CD14-positive monocyte (primary cell): ENCODE measurements at regions not wholly inside any gene's neighbourhood (a gene's known extent, or its start where the extent isn't known, plus 50 kb on each side); places are given as distances from the start of the nearest gene placed in this dataset.

Source experiments
- DNase-seq, 3 donors: peaks; one replicate each; pipeline ENCODE4 v3.0.0-alpha.2; 2011 to 2022
- H2AFZ ChIP-seq: 2 replicates; pipeline ENCODE4 v1.6.0; 2012; ENCODE audit warnings: mild to moderate bottlenecking, low read depth, low read length, inconsistent platforms; ENCODE audit not compliant: insufficient read depth, poor library complexity, severe bottlenecking
- H3K27ac ChIP-seq, 2 donors: 1 replicate in 1 of 2; 2 replicates in 1 of 2; pipeline ENCODE4 v1.5.1; 2012 to 2013; ENCODE audit warnings: low read length in 2 of 2, control low read depth in 1 of 2, inconsistent platforms in 1 of 2, low read depth in 1 of 2, mild to moderate bottlenecking in 1 of 2
- H3K27me3 ChIP-seq, 2 donors: one replicate each; pipeline versions ENCODE4 v1.6.0 to v1.6.1; 2011 to 2013; ENCODE audit warnings: low read length in 2 of 2; ENCODE audit not compliant: control insufficient read depth in 2 of 2, insufficient read depth in 2 of 2
- H3K36me3 ChIP-seq, 2 donors: replicated peaks in 1 of 2; 1 replicate in 1 of 2; 2 replicates in 1 of 2; pipeline versions ENCODE4 v1.5.1 to v1.6.1; 2012 to 2013; ENCODE audit warnings: low read length in 2 of 2, control low read depth in 1 of 2, inconsistent platforms in 1 of 2, mild to moderate bottlenecking in 1 of 2; ENCODE audit not compliant: insufficient read depth in 2 of 2, control insufficient read depth in 1 of 2
- H3K4me1 ChIP-seq, 2 donors: 1 replicate in 1 of 2; 2 replicates in 1 of 2; pipeline versions ENCODE4 v1.5.1 to v1.6.1; 2012 to 2013; ENCODE audit warnings: low read length in 2 of 2, control low read depth in 1 of 2, inconsistent platforms in 1 of 2, mild to moderate bottlenecking in 1 of 2, moderate library complexity in 1 of 2; ENCODE audit not compliant: insufficient read depth in 2 of 2, control insufficient read depth in 1 of 2
- H3K4me2 ChIP-seq: replicated peaks from 2 replicates; pipeline ENCODE3; 2012; ENCODE audit warnings: low read length, moderate library complexity, mild to moderate bottlenecking; ENCODE audit not compliant: poor library complexity, severe bottlenecking; ENCODE audit errors: extremely low read depth
- H3K4me3 ChIP-seq, 3 experiments: fragments of 200-600 bp in 1 of 3; sonication (generic) in 1 of 3; replicated peaks in 1 of 3; 1 replicate in 2 of 3; 2 replicates in 1 of 3; pipeline ENCODE4 v1.5.1; 2011 to 2013; ENCODE audit warnings: low read length in 3 of 3, mild to moderate bottlenecking in 3 of 3, control low read depth in 2 of 3, low read depth in 2 of 3, inconsistent platforms in 1 of 3, moderate library complexity in 1 of 3
- H3K79me2 ChIP-seq: 2 replicates; pipeline ENCODE4 v1.6.0; 2012; ENCODE audit warnings: mild to moderate bottlenecking, control low read depth, inconsistent platforms, low read length, moderate library complexity; ENCODE audit not compliant: insufficient read depth
- H3K9ac ChIP-seq: 2 replicates; pipeline ENCODE4 v1.6.0; 2017; ENCODE audit warnings: low read length, mild to moderate bottlenecking; ENCODE audit not compliant: insufficient read depth, poor library complexity, severe bottlenecking
- H3K9me3 ChIP-seq, 2 donors: replicated peaks in 1 of 2; 1 replicate in 1 of 2; 2 replicates in 1 of 2; pipeline versions ENCODE4 v1.5.1 to v1.6.1; 2012 to 2013; ENCODE audit warnings: low read length in 2 of 2, control low read depth in 1 of 2; ENCODE audit not compliant: control insufficient read depth in 1 of 2, insufficient read depth in 1 of 2
- H4K20me1 ChIP-seq: 2 replicates; pipeline ENCODE4 v1.6.0; 2012; ENCODE audit warnings: mild to moderate bottlenecking, low read length, control low read depth, moderate library complexity; ENCODE audit not compliant: insufficient read depth
- H3K27ac Mint-ChIP-seq, 7 donors: one replicate each; pipeline ENCODE4 v1.8.0; 2020; ENCODE audit warnings: mild to moderate bottlenecking in 7 of 7, mixed read lengths in 7 of 7, moderate library complexity in 6 of 7, inconsistent platforms in 2 of 7
- H3K27me3 Mint-ChIP-seq, 3 donors: one replicate each; pipeline ENCODE4 v1.8.0; 2021 to 2022; ENCODE audit warnings: low read depth in 3 of 3, mild to moderate bottlenecking in 3 of 3, mixed read lengths in 3 of 3, moderate library complexity in 3 of 3, inconsistent platforms in 1 of 3
- H3K36me3 Mint-ChIP-seq, 2 donors: one replicate each; pipeline ENCODE4 v1.8.0; 2020; ENCODE audit warnings: mixed read lengths in 2 of 2, inconsistent platforms in 1 of 2, mild to moderate bottlenecking in 1 of 2
- H3K4me1 Mint-ChIP-seq: one replicate; pipeline ENCODE4 v1.8.0; 2020; ENCODE audit warnings: mild to moderate bottlenecking, mixed read lengths
- H3K4me3 Mint-ChIP-seq, 2 donors: one replicate each; pipeline ENCODE4 v1.8.0; 2020; ENCODE audit warnings: mild to moderate bottlenecking in 2 of 2, mixed read lengths in 2 of 2, moderate library complexity in 1 of 2
- H3K9me3 Mint-ChIP-seq, 7 donors: one replicate each; pipeline ENCODE4 v1.8.0; 2020 to 2022; ENCODE audit warnings: mixed read lengths in 7 of 7, mild to moderate bottlenecking in 6 of 7, moderate library complexity in 6 of 7, inconsistent platforms in 2 of 7
- WGBS: methylation state at CpG from one replicate; pipeline ENCODE4 v1.1.5; 2013; ENCODE audit warnings: missing lambda C conversion rate; ENCODE audit not compliant: insufficient coverage; 5-methylcytosine and 5-hydroxymethylcytosine counted together
- intact Hi-C, 2 donors: fragments of 100-400 bp; cut with micrococcal nuclease; formaldehyde crosslinking; loops; one replicate each; pipeline versions ENCODE4 v1.15.0 to v1.15.1; 2023
- TF ChIP-seq, protein P1 (sequence below): fragments of 200-600 bp; IDR thresholded peaks from one replicate; pipeline ENCODE4 v1.8.0; 2022; ENCODE audit warnings: antibody characterized with exemption, mild to moderate bottlenecking

- H3K36me3 Mint-ChIP-seq: peaks cover 2% of the 10 kb centered on the region in 2 donors
- no peaks in the 10 kb centered on the region for H3K27me3 ChIP-seq
- peaks cover 0 to 2% (median 0%) of the 10 kb centered on the region in 3 donors for H3K27me3 Mint-ChIP-seq
- H4K20me1 ChIP-seq: no peaks in the 10 kb centered on the region
- no peaks in the 10 kb centered on the region for H3K36me3 ChIP-seq
- H3K4me3 ChIP-seq: no peak overlapping the region
- H3K4me3 Mint-ChIP-seq: no peak overlapping the region
- no peak overlapping the region for H3K27ac ChIP-seq
- H3K4me1 ChIP-seq: no peaks in the 10 kb centered on the region
- no peak overlapping the region for H3K9ac ChIP-seq
- intact Hi-C loops: no loop called here
- no peaks in the 10 kb centered on the region for H3K4me1 Mint-ChIP-seq
- no peak overlapping the region for H3K4me2 ChIP-seq
- WGBS: no CpG with 5 or more reads among the region's 2 CpGs
- H3K9me3 ChIP-seq: peaks cover 0 to 10% of the 10 kb centered on the region in 2 donors
- no peak for DNase-seq
- no peaks in the 10 kb centered on the region for H3K79me2 ChIP-seq
- H3K9me3 Mint-ChIP-seq: peaks cover 0 to 12% (median 4%) of the 10 kb centered on the region in 7 donors
- TF ChIP-seq, protein P1, sequence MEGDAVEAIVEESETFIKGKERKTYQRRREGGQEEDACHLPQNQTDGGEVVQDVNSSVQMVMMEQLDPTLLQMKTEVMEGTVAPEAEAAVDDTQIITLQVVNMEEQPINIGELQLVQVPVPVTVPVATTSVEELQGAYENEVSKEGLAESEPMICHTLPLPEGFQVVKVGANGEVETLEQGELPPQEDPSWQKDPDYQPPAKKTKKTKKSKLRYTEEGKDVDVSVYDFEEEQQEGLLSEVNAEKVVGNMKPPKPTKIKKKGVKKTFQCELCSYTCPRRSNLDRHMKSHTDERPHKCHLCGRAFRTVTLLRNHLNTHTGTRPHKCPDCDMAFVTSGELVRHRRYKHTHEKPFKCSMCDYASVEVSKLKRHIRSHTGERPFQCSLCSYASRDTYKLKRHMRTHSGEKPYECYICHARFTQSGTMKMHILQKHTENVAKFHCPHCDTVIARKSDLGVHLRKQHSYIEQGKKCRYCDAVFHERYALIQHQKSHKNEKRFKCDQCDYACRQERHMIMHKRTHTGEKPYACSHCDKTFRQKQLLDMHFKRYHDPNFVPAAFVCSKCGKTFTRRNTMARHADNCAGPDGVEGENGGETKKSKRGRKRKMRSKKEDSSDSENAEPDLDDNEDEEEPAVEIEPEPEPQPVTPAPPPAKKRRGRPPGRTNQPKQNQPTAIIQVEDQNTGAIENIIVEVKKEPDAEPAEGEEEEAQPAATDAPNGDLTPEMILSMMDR: no peak
- H3K27ac Mint-ChIP-seq: no peak overlapping the region
- H2AFZ ChIP-seq: no peak overlapping the region
Observed at GRCh38 chr1:221904319-221904718, 162.4 kb upstream of the DUSP10 start.

- peaks cover 0 to 12% (median 4%) of the 10 kb centered on the region in 7 donors for H3K9me3 Mint-ChIP-seq
Observed at GRCh38 chr1:221903594-221903993, 161.7 kb upstream of the DUSP10 start.

More at GRCh38 chr1:221903594-221903993, 161.7 kb upstream of the DUSP10 start:
- Histone ChIP-seq H3K36me3 (no peaks in the 10 kb centered on the region), H3K4me1 (no peaks in the 10 kb centered on the region), H3K27me3 (no peaks in the 10 kb centered on the region), H2AFZ (no peak overlapping the region), H3K4me3 (no peak overlapping the region), H3K9ac (no peak overlapping the region), H3K27ac (no peak overlapping the region), H3K79me2 (no peaks in the 10 kb centered on the region), H4K20me1 (no peaks in the 10 kb centered on the region), H3K4me2 (no peak overlapping the region), H3K9me3 (peaks cover 0 to 10% of the 10 kb centered on the region in 2 donors)
- Mint-ChIP-seq H3K36me3 (peaks cover 0 to 2% of the 10 kb centered on the region in 2 donors), H3K27ac (no peak overlapping the region), H3K4me1 (no peaks in the 10 kb centered on the region), H3K4me3 (no peak overlapping the region), H3K27me3 (peaks cover 0 to 2% (median 0%) of the 10 kb centered on the region in 3 donors)
- no peak for DNase-seq
- intact Hi-C loops: no loop called here
- WGBS: 67% methylated on average over 6 of the region's 6 CpGs
- TF ChIP-seq, protein P1: no peak
